ENCODE measurements at regions not wholly inside any gene's neighbourhood (a gene's known extent, or its start where the extent isn't known, plus 50 kb on each side); places are given as distances from the start of the nearest gene placed in this dataset.

GRCh38 chr1:56029319-56030003 lies 549.9 kb downstream of the PLPP3 start:
- Histone ChIP-seq H3K27ac (ENCODE audit: low read depth, low read length, poor library complexity, severe bottlenecking) (no peak overlapping the region), H2AFZ (ENCODE audit: low read length) (no peak overlapping the region), H3K4me2 (ENCODE audit: low read length) (no peak overlapping the region), H3K9ac (ENCODE audit: low read length) (no peak overlapping the region), H3K9me3 (ENCODE audit: low read length) (no peaks in the 10 kb centered on the region), H3K9me2 (ENCODE audit: low read depth, low read length) (no peaks in the 10 kb centered on the region), H3K4me3 (ENCODE audit: low read depth, low read length, poor library complexity, severe bottlenecking) (no peak overlapping the region), H4K20me1 (ENCODE audit: insufficient read depth, low read length) (no peaks in the 10 kb centered on the region), H3K36me3 (ENCODE audit: insufficient read depth, low read length) (no peaks in the 10 kb centered on the region), H3K4me1 (ENCODE audit: insufficient read depth, low read length, severe bottlenecking) (no peaks in the 10 kb centered on the region), H3K79me2 (ENCODE audit: insufficient read depth, low read length) (no peaks in the 10 kb centered on the region), H3F3A (ENCODE audit: insufficient read depth, low read length) (no peaks in the 10 kb centered on the region), H3K27me3 (ENCODE audit: insufficient read depth, low read length) (no peaks in the 10 kb centered on the region)
- TF ChIP-seq CTCF (IDR thresholded peaks at IDR 0.05; ENCODE audit: low read length) (no peak), EZH2 (IDR thresholded peaks at IDR 0.05; ENCODE audit: borderline replicate concordance, low read length) (no peak)

GRCh38 chr1:56028911-56029310 lies 550.5 kb downstream of the PLPP3 start:
- no peak for TF ChIP-seq EZH2 (IDR thresholded peaks at IDR 0.05; ENCODE audit: borderline replicate concordance, low read length)
- no peak for TF ChIP-seq CTCF (IDR thresholded peaks at IDR 0.05; ENCODE audit: low read length)
- Histone ChIP-seq H3K9ac (ENCODE audit: low read length) (no peak overlapping the region), H3K4me1 (ENCODE audit: insufficient read depth, low read length, severe bottlenecking) (no peaks in the 10 kb centered on the region), H3K27me3 (ENCODE audit: insufficient read depth, low read length) (no peaks in the 10 kb centered on the region), H3F3A (ENCODE audit: insufficient read depth, low read length) (no peaks in the 10 kb centered on the region), H4K20me1 (ENCODE audit: insufficient read depth, low read length) (no peaks in the 10 kb centered on the region), H3K4me3 (ENCODE audit: low read depth, low read length, poor library complexity, severe bottlenecking) (no peak overlapping the region), H3K9me2 (ENCODE audit: low read depth, low read length) (no peaks in the 10 kb centered on the region), H2AFZ (ENCODE audit: low read length) (no peak overlapping the region), H3K9me3 (ENCODE audit: low read length) (no peaks in the 10 kb centered on the region), H3K27ac (ENCODE audit: low read depth, low read length, poor library complexity, severe bottlenecking) (no peak overlapping the region), H3K79me2 (ENCODE audit: insufficient read depth, low read length) (no peaks in the 10 kb centered on the region), H3K36me3 (ENCODE audit: insufficient read depth, low read length) (no peaks in the 10 kb centered on the region), H3K4me2 (ENCODE audit: low read length) (no peak overlapping the region)

GRCh38 chr1:56028244-56028643 lies 551.1 kb downstream of the PLPP3 start:
- Histone ChIP-seq H3K4me3 (ENCODE audit: low read depth, low read length, poor library complexity, severe bottlenecking) (no peak overlapping the region), H3K27me3 (ENCODE audit: insufficient read depth, low read length) (no peaks in the 10 kb centered on the region), H3K4me2 (ENCODE audit: low read length) (no peak overlapping the region), H3K9me3 (ENCODE audit: low read length) (no peaks in the 10 kb centered on the region), H3K9ac (ENCODE audit: low read length) (no peak overlapping the region), H3K36me3 (ENCODE audit: insufficient read depth, low read length) (no peaks in the 10 kb centered on the region), H3K9me2 (ENCODE audit: low read depth, low read length) (no peaks in the 10 kb centered on the region), H4K20me1 (ENCODE audit: insufficient read depth, low read length) (no peaks in the 10 kb centered on the region), H3K79me2 (ENCODE audit: insufficient read depth, low read length) (no peaks in the 10 kb centered on the region), H3F3A (ENCODE audit: insufficient read depth, low read length) (no peaks in the 10 kb centered on the region), H2AFZ (ENCODE audit: low read length) (no peak overlapping the region), H3K27ac (ENCODE audit: low read depth, low read length, poor library complexity, severe bottlenecking) (no peak overlapping the region), H3K4me1 (ENCODE audit: insufficient read depth, low read length, severe bottlenecking) (no peaks in the 10 kb centered on the region)
- TF ChIP-seq CTCF (IDR thresholded peaks at IDR 0.05; ENCODE audit: low read length) = no peak
- no peak for TF ChIP-seq EZH2 (IDR thresholded peaks at IDR 0.05; ENCODE audit: borderline replicate concordance, low read length)
